ENCODE measurements at regions not wholly inside any gene's neighbourhood (a gene's known extent, or its start where the extent isn't known, plus 50 kb on each side); places are given as distances from the start of the nearest gene placed in this dataset.

- DNase-seq (ENCODE audit: insufficient read length, low spot score, missing footprints), result no peak
These were observed 291.7 kb upstream of the FOXF1 start for GRCh38 chr16:86218479-86219170.

DNA sequence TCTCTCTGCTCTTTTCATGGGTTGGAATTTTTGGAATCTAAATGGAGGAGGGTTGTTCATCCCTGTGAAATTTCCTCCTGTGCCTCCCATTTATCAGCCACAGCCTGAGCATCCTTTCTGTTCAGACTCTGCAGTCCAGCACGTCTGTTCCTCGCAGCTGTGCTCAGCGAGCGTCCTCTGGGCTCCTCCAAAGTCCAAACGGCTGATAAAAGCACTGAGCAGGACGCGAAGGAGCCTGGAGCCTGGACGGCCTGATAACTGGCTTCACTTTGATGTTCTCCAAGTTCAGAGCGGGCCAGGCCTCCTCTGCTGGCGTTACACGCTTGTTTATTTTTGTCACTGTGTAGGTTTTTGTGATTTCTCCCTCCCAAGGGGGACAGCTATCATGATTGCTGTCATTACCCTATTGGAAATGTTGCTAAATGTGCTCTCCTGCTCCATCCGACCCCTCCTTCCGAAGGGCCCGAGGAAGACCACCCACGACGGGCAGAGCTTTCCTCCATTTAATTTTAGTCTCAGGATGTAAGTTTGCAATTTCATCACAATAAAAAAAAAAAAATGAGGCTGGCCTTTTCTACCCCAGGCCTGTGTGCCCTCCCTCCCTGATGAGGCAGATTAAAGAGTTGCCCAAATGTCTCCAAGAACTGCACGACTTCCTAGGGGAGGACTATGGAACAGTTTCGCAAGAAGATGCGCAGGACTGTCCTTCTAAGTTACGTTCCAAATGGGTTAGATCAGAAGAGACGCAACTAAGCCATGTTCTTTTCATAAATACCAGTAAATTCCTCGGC lies 290.5 kb upstream of the FOXF1 start:
- peaks cover 25% of the 10 kb centered on the region for H3K27me3 ChIP-seq (ENCODE audit: insufficient read depth, low read length)
- no peaks in the 10 kb centered on the region for H3K36me3 ChIP-seq (ENCODE audit: insufficient read depth, low read length)
- H3K4me1 ChIP-seq (ENCODE audit: insufficient read depth, low read length), result peaks cover 15% of the 10 kb centered on the region
- TF ChIP-seq, protein P1, sequence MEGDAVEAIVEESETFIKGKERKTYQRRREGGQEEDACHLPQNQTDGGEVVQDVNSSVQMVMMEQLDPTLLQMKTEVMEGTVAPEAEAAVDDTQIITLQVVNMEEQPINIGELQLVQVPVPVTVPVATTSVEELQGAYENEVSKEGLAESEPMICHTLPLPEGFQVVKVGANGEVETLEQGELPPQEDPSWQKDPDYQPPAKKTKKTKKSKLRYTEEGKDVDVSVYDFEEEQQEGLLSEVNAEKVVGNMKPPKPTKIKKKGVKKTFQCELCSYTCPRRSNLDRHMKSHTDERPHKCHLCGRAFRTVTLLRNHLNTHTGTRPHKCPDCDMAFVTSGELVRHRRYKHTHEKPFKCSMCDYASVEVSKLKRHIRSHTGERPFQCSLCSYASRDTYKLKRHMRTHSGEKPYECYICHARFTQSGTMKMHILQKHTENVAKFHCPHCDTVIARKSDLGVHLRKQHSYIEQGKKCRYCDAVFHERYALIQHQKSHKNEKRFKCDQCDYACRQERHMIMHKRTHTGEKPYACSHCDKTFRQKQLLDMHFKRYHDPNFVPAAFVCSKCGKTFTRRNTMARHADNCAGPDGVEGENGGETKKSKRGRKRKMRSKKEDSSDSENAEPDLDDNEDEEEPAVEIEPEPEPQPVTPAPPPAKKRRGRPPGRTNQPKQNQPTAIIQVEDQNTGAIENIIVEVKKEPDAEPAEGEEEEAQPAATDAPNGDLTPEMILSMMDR (IDR thresholded peaks at IDR 0.05; ENCODE audit: extremely low read depth, low read depth, low read length), result no peak
- no peak overlapping the region for H3K4me3 ChIP-seq (ENCODE audit: insufficient read depth, low read length)
- no peak overlapping the region for H2AFZ ChIP-seq (ENCODE audit: low read length)
- H3K27ac ChIP-seq (ENCODE audit: low read depth, low read length), result no peak overlapping the region
- H3K9me3 ChIP-seq (ENCODE audit: low read depth, low read length), result no peaks in the 10 kb centered on the region
- no peak for DNase-seq (ENCODE audit: insufficient read length, low spot score, missing footprints)
- no peaks in the 10 kb centered on the region for H4K20me1 ChIP-seq (ENCODE audit: insufficient read depth, low read length)
- H3K79me2 ChIP-seq (ENCODE audit: insufficient read depth, low read length), result no peaks in the 10 kb centered on the region
- no peak overlapping the region for H3K4me2 ChIP-seq (ENCODE audit: insufficient read depth, low read length)

More at GRCh38 chr16:86218479-86219170, 291.7 kb upstream of the FOXF1 start:
- no peak overlapping the region for H2AFZ ChIP-seq (ENCODE audit: low read length)
- H3K4me3 ChIP-seq (ENCODE audit: insufficient read depth, low read length), result no peak overlapping the region
- TF ChIP-seq, protein P1 (IDR thresholded peaks at IDR 0.05; ENCODE audit: extremely low read depth, low read depth, low read length), result no peak
- peaks cover 23% of the 10 kb centered on the region for H3K27me3 ChIP-seq (ENCODE audit: insufficient read depth, low read length)
- H3K79me2 ChIP-seq (ENCODE audit: insufficient read depth, low read length), result no peaks in the 10 kb centered on the region
- no peaks in the 10 kb centered on the region for H4K20me1 ChIP-seq (ENCODE audit: insufficient read depth, low read length)
- H3K4me2 ChIP-seq (ENCODE audit: insufficient read depth, low read length), result no peak overlapping the region
- H3K4me1 ChIP-seq (ENCODE audit: insufficient read depth, low read length), result peaks cover 14% of the 10 kb centered on the region
- H3K9me3 ChIP-seq (ENCODE audit: low read depth, low read length), result no peaks in the 10 kb centered on the region
- H3K27ac ChIP-seq (ENCODE audit: low read depth, low read length), result no peak overlapping the region
- H3K36me3 ChIP-seq (ENCODE audit: insufficient read depth, low read length), result no peaks in the 10 kb centered on the region

DNA sequence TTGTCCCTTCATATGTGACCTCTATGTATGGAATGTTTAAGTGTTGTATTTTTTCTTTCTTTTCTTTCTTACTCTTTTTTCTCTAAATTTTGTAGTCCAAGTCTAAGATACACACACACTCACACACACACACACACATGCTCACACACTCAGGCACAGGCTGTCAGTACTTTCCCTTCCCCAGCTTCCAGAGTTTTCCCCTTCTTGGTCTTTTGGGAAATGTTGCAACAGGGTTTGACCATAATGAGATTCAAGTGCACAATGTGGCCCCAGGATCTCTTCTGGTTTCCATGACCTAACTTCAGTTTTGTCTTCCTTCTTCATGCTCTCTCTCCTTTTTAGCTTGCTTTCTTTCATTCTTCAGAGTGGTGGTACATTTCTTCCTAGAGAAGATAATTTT lies 289.8 kb upstream of the FOXF1 start:
- no peak overlapping the region for H3K4me3 ChIP-seq (ENCODE audit: insufficient read depth, low read length)
- no peak overlapping the region for H3K27ac ChIP-seq (ENCODE audit: low read depth, low read length)
- no peaks in the 10 kb centered on the region for H3K36me3 ChIP-seq (ENCODE audit: insufficient read depth, low read length)
- peak; percentile 11 for DNase-seq (ENCODE audit: insufficient read length, low spot score, missing footprints)
- H3K79me2 ChIP-seq (ENCODE audit: insufficient read depth, low read length), result no peaks in the 10 kb centered on the region
- no peaks in the 10 kb centered on the region for H4K20me1 ChIP-seq (ENCODE audit: insufficient read depth, low read length)
- H3K27me3 ChIP-seq (ENCODE audit: insufficient read depth, low read length), result peaks cover 25% of the 10 kb centered on the region
- H2AFZ ChIP-seq (ENCODE audit: low read length), result no peak overlapping the region
- H3K4me2 ChIP-seq (ENCODE audit: insufficient read depth, low read length), result no peak overlapping the region
- TF ChIP-seq, protein P1 (IDR thresholded peaks at IDR 0.05; ENCODE audit: extremely low read depth, low read depth, low read length), result no peak
- H3K9me3 ChIP-seq (ENCODE audit: low read depth, low read length), result no peaks in the 10 kb centered on the region
- H3K4me1 ChIP-seq (ENCODE audit: insufficient read depth, low read length), result peaks cover 15% of the 10 kb centered on the region

GRCh38 chr16:86221085-86221484 lies 289.2 kb upstream of the FOXF1 start:
- H3K27ac ChIP-seq (ENCODE audit: low read depth, low read length), result no peak overlapping the region
- DNase-seq (ENCODE audit: insufficient read length, low spot score, missing footprints), result peak; percentile 63
- no peak overlapping the region for H3K4me2 ChIP-seq (ENCODE audit: insufficient read depth, low read length)
- peaks cover 15% of the 10 kb centered on the region for H3K4me1 ChIP-seq (ENCODE audit: insufficient read depth, low read length)
- TF ChIP-seq, protein P1 (IDR thresholded peaks at IDR 0.05; ENCODE audit: extremely low read depth, low read depth, low read length), result no peak
- H3K79me2 ChIP-seq (ENCODE audit: insufficient read depth, low read length), result no peaks in the 10 kb centered on the region
- no peaks in the 10 kb centered on the region for H3K9me3 ChIP-seq (ENCODE audit: low read depth, low read length)
- H3K4me3 ChIP-seq (ENCODE audit: insufficient read depth, low read length), result no peak overlapping the region
- no peaks in the 10 kb centered on the region for H3K36me3 ChIP-seq (ENCODE audit: insufficient read depth, low read length)
- H3K27me3 ChIP-seq (ENCODE audit: insufficient read depth, low read length), result peaks cover 25% of the 10 kb centered on the region
- H2AFZ ChIP-seq (ENCODE audit: low read length), result no peak overlapping the region
- H4K20me1 ChIP-seq (ENCODE audit: insufficient read depth, low read length), result no peaks in the 10 kb centered on the region
